ENCODE measurements at regions not wholly inside any gene's neighbourhood (a gene's known extent, or its start where the extent isn't known, plus 50 kb on each side); places are given as distances from the start of the nearest gene placed in this dataset.

GRCh38 chr16:49914657-49915056, 58.7 kb upstream of the ZNF423 start:
- Histone ChIP-seq H3K27me3 (ENCODE audit: insufficient read depth, poor library complexity, severe bottlenecking) (no peaks in the 10 kb centered on the region), H3K4me3 (replicated peaks; ENCODE audit: insufficient read depth, low read length) (no peak overlapping the region), H3K27ac (replicated peaks) (no peak overlapping the region)
- no peak for DNase-seq (ENCODE audit: low read depth in 1 of 2, low spot score in 1 of 2)
- TF ChIP-seq CTCF (IDR thresholded peaks at IDR 0.05; ENCODE audit: insufficient read depth, low read length) (no peak), REST (IDR thresholded peaks at IDR 0.05; ENCODE audit: insufficient replicate concordance, low read depth) (no peak), SPI1 (IDR thresholded peaks at IDR 0.05; ENCODE audit: borderline replicate concordance, low read depth) (no peak), GABPA (IDR thresholded peaks at IDR 0.05; ENCODE audit: low read depth) (no peak), POLR2AphosphoS5 (IDR thresholded peaks at IDR 0.05; ENCODE audit: low read depth) (no peak)

GRCh38 chr16:49918257-49918656, 62.3 kb upstream of the ZNF423 start:
- no peak for DNase-seq (ENCODE audit: low read depth in 1 of 2, low spot score in 1 of 2)
- H3K4me3 ChIP-seq (replicated peaks; ENCODE audit: insufficient read depth, low read length): no peak overlapping the region

GRCh38 chr16:49919327-49919726, 63.4 kb upstream of the ZNF423 start:
- Histone ChIP-seq H3K27ac (replicated peaks) (no peak overlapping the region), H3K27me3 (ENCODE audit: insufficient read depth, poor library complexity, severe bottlenecking) (no peaks in the 10 kb centered on the region), H3K4me3 (replicated peaks; ENCODE audit: insufficient read depth, low read length) (no peak overlapping the region)
- TF ChIP-seq POLR2AphosphoS5 (IDR thresholded peaks at IDR 0.05; ENCODE audit: low read depth) (no peak), REST (IDR thresholded peaks at IDR 0.05; ENCODE audit: insufficient replicate concordance, low read depth) (no peak), GABPA (IDR thresholded peaks at IDR 0.05; ENCODE audit: low read depth) (no peak), CTCF (IDR thresholded peaks at IDR 0.05; ENCODE audit: insufficient read depth, low read length) (no peak), SPI1 (IDR thresholded peaks at IDR 0.05; ENCODE audit: borderline replicate concordance, low read depth) (no peak)
- no peak for DNase-seq (ENCODE audit: low read depth in 1 of 2, low spot score in 1 of 2)

More at GRCh38 chr16:49918257-49918656, 62.3 kb upstream of the ZNF423 start:
- no peak for TF ChIP-seq SPI1 (IDR thresholded peaks at IDR 0.05; ENCODE audit: borderline replicate concordance, low read depth)
- TF ChIP-seq REST (IDR thresholded peaks at IDR 0.05; ENCODE audit: insufficient replicate concordance, low read depth): no peak
- no peak for TF ChIP-seq GABPA (IDR thresholded peaks at IDR 0.05; ENCODE audit: low read depth)
- H3K27me3 ChIP-seq (ENCODE audit: insufficient read depth, poor library complexity, severe bottlenecking): no peaks in the 10 kb centered on the region
- H3K27ac ChIP-seq (replicated peaks): no peak overlapping the region
